Epithelial cell of proximal tubule (primary cell): ENCODE measurements at regions not wholly inside any gene's neighbourhood (a gene's known extent, or its start where the extent isn't known, plus 50 kb on each side); places are given as distances from the start of the nearest gene placed in this dataset.

Experiments used
- DNase-seq: peaks from one replicate; pipeline ENCODE4 v3.0.0-alpha.2; 2011; ENCODE audit warnings: low read depth
- H3K4me3 ChIP-seq: 2 replicates; pipeline ENCODE4 v1.5.1; 2011; ENCODE audit warnings: low read depth, mild to moderate bottlenecking, low read length
- TF ChIP-seq, protein P1 (sequence below): conservative IDR thresholded peaks from 2 replicates; pipeline ENCODE4 v1.5.1; 2012; ENCODE audit warnings: low read depth, mild to moderate bottlenecking, low read length

- no peak for DNase-seq
- TF ChIP-seq, protein P1, sequence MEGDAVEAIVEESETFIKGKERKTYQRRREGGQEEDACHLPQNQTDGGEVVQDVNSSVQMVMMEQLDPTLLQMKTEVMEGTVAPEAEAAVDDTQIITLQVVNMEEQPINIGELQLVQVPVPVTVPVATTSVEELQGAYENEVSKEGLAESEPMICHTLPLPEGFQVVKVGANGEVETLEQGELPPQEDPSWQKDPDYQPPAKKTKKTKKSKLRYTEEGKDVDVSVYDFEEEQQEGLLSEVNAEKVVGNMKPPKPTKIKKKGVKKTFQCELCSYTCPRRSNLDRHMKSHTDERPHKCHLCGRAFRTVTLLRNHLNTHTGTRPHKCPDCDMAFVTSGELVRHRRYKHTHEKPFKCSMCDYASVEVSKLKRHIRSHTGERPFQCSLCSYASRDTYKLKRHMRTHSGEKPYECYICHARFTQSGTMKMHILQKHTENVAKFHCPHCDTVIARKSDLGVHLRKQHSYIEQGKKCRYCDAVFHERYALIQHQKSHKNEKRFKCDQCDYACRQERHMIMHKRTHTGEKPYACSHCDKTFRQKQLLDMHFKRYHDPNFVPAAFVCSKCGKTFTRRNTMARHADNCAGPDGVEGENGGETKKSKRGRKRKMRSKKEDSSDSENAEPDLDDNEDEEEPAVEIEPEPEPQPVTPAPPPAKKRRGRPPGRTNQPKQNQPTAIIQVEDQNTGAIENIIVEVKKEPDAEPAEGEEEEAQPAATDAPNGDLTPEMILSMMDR: no peak
- H3K4me3 ChIP-seq: no peak overlapping the region
These were observed 263.8 kb downstream of the C6orf118 start for GRCh38 chr6:165045631-165046030.

- H3K4me3 ChIP-seq: no peak overlapping the region
- DNase-seq: no peak
- TF ChIP-seq, protein P1: no peak
These were observed 266.5 kb downstream of the C6orf118 start for GRCh38 chr6:165042912-165043311.

- H3K4me3 ChIP-seq: no peak overlapping the region
- DNase-seq: no peak
- TF ChIP-seq, protein P1: no peak
These were observed 269.0 kb downstream of the C6orf118 start for GRCh38 chr6:165040440-165040839.

DNA sequence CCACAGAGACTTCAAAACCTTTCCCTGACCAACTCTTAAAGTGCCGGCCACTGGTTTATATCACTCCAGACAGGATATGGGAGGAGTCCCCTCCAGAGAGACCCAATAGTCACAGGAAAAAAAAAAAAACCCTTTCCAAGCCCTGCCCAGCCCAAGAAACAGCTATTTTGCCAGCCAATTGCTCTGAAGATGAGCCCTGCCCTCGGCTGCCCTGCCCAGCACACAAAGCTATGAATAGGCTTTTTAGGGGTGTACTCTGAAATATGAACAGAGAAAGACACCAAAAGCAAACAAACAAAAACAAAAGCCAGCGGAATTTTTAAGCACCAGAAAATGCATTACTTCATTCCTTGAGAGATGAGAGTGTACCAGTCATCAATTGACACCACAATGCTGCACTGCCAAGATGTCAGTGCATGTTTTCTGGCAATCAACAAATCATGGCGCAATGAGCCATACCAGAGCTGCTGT lies 275.1 kb downstream of the C6orf118 start:
- DNase-seq: no peak
- TF ChIP-seq, protein P1: no peak
- no peak overlapping the region for H3K4me3 ChIP-seq

DNA sequence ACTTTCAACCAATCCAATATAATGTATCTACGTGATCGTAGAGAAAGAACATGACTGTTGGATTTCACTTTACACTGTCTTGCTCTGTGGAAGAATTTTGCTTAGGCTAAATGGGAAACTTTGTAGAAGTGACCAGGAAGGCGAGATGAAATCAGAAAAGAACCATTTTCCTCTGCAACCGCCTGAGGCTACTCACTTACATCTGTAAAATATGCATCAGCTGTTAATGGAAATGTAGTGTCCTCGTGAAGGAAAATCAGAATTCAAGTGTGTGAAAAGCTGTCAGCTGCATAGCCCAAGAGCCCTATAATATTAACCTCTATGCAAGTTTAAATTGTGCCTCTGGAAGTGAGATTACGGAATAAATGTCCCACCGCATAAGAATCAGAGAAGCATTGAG lies 277.9 kb downstream of the C6orf118 start:
- no peak for DNase-seq
- TF ChIP-seq, protein P1: no peak
- H3K4me3 ChIP-seq: no peak overlapping the region

GRCh38 chr6:165025040-165025439 lies 284.4 kb downstream of the C6orf118 start:
- TF ChIP-seq, protein P1: no peak
- no peak for DNase-seq
- H3K4me3 ChIP-seq: no peak overlapping the region

DNA sequence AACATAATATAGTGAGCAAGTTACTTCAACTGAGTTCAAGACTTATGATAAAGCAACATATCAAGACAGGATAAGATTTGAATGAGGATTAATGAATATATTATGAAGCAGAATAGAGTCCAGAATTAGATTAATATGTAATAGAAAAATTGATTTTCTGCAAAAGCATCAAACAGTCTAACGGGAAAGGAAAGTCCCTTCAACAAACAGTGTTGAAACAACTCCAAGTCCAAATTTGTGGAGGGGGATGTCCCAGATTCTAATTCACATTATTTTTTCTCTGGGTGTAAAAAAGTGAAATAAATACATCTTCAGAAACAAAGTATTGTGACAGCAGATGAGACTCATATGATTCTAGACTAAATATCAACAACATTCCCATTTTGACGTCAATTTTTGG lies 289.7 kb downstream of the C6orf118 start:
- no peak overlapping the region for H3K4me3 ChIP-seq
- TF ChIP-seq, protein P1: no peak
- DNase-seq: no peak
